Body of pancreas (tissue), 4 donors: ENCODE measurements at regions not wholly inside any gene's neighbourhood (a gene's known extent, or its start where the extent isn't known, plus 50 kb on each side); places are given as distances from the start of the nearest gene placed in this dataset.

Source experiments
- POLR2A ChIP-seq, 3 donors: fragments of 450-650 bp; IDR thresholded peaks; one replicate each; pipeline ENCODE4 v1.6.1; 2016; ENCODE audit warnings: antibody characterized with exemption in 3 of 3, mild to moderate bottlenecking in 2 of 3
- TF ChIP-seq, protein P1 (sequence below), 7 experiments: fragments of 450-650 bp in 4 of 7; fragments of 200-600 bp in 3 of 7; sonication (generic) in 3 of 7; IDR thresholded peaks; one replicate each; pipeline ENCODE4 v1.5.1; 2016 to 2019; ENCODE audit warnings: antibody characterized with exemption in 7 of 7

- TF ChIP-seq, protein P1, sequence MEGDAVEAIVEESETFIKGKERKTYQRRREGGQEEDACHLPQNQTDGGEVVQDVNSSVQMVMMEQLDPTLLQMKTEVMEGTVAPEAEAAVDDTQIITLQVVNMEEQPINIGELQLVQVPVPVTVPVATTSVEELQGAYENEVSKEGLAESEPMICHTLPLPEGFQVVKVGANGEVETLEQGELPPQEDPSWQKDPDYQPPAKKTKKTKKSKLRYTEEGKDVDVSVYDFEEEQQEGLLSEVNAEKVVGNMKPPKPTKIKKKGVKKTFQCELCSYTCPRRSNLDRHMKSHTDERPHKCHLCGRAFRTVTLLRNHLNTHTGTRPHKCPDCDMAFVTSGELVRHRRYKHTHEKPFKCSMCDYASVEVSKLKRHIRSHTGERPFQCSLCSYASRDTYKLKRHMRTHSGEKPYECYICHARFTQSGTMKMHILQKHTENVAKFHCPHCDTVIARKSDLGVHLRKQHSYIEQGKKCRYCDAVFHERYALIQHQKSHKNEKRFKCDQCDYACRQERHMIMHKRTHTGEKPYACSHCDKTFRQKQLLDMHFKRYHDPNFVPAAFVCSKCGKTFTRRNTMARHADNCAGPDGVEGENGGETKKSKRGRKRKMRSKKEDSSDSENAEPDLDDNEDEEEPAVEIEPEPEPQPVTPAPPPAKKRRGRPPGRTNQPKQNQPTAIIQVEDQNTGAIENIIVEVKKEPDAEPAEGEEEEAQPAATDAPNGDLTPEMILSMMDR (IDR thresholded peaks at IDR 0.05), result no peak
- no peak for TF ChIP-seq POLR2A (IDR thresholded peaks at IDR 0.05)
These were observed 442.0 kb upstream of the SYT4 start for GRCh38 chr18:43719267-43719795.
